NCI-H2029 (cell line): ENCODE measurements at regions not wholly inside any gene's neighbourhood (a gene's known extent, or its start where the extent isn't known, plus 50 kb on each side); places are given as distances from the start of the nearest gene placed in this dataset.

Source experiments
- DNase-seq: peaks from one replicate; lab custom pipeline; 2025; lab: John Stamatoyannopoulos, UW

GRCh38 chr11:116115801-116116200 is 611.6 kb upstream of the CADM1 start:
- DNase-seq = no peak

- DNase-seq = no peak
Observed at GRCh38 chr11:116114198-116114651, 610.0 kb upstream of the CADM1 start.

GRCh38 chr11:116112087-116112935 is 608.1 kb upstream of the CADM1 start:
- no peak for DNase-seq

GRCh38 chr11:116111546-116111945 is 607.3 kb upstream of the CADM1 start:
- peak; percentile 13 for DNase-seq

- no peak for DNase-seq
Observed at GRCh38 chr11:116110802-116111201, 606.6 kb upstream of the CADM1 start.

- no peak for DNase-seq
Observed at GRCh38 chr11:116110356-116110755, 606.1 kb upstream of the CADM1 start.

- DNase-seq = no peak
Observed at GRCh38 chr11:116109228-116109627, 605.0 kb upstream of the CADM1 start.

- no peak for DNase-seq
Observed at GRCh38 chr11:116108161-116108560, 603.9 kb upstream of the CADM1 start.

GRCh38 chr11:116107229-116107628 is 603.0 kb upstream of the CADM1 start:
- no peak for DNase-seq

GRCh38 chr11:116104498-116105174 is 600.4 kb upstream of the CADM1 start:
- no peak for DNase-seq

- DNase-seq = no peak
Observed at GRCh38 chr11:116101902-116102301, 597.7 kb upstream of the CADM1 start.

- no peak for DNase-seq
Observed at GRCh38 chr11:116100016-116100415, 595.8 kb upstream of the CADM1 start.

GRCh38 chr11:116099541-116099940 is 595.3 kb upstream of the CADM1 start:
- DNase-seq = no peak

- no peak for DNase-seq
Observed at GRCh38 chr11:116096272-116096995, 592.2 kb upstream of the CADM1 start.

- DNase-seq = no peak
Observed at GRCh38 chr11:116093481-116094270, 589.5 kb upstream of the CADM1 start.

- no peak for DNase-seq
Observed at GRCh38 chr11:116093065-116093464, 588.9 kb upstream of the CADM1 start.

- no peak for DNase-seq
Observed at GRCh38 chr11:116086426-116086825, 582.2 kb upstream of the CADM1 start.

GRCh38 chr11:116085031-116085635 is 580.9 kb upstream of the CADM1 start:
- no peak for DNase-seq

- no peak for DNase-seq
Observed at GRCh38 chr11:116084511-116084910, 580.3 kb upstream of the CADM1 start.

- no peak for DNase-seq
Observed at GRCh38 chr11:116082256-116082655, 578.0 kb upstream of the CADM1 start.

GRCh38 chr11:116079580-116079979 is 575.4 kb upstream of the CADM1 start:
- DNase-seq = no peak
